ENCODE measurements at regions not wholly inside any gene's neighbourhood (a gene's known extent, or its start where the extent isn't known, plus 50 kb on each side); places are given as distances from the start of the nearest gene placed in this dataset.
"Not testable (repeated sequence)": the region's sequence is repeated elsewhere in the genome, so short reads cannot be mapped to it uniquely, and the experiment has no call there.

DNA sequence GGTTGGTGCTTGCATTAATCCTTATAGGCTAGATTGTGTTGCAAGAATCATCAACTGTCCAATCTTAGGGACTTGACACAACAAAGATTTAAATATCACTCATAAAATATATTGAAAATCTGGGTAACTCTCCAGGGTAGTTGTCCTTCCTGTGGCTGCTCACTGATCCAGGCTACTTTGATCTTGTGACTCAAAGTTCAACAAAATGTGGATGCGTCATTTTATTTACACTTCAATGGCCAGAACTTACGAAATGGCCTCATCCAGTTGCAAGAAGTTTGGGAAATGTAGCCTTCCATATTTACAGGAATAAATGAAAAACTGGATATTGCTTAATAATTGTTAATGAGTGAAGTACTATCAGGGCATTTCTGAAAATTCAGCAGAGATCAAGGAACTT, 235.5 kb upstream of the ACTBL2 start:
- TF ChIP-seq GATA1 (IDR thresholded peaks at IDR 0.05; ENCODE audit: low read depth, low read length) (no peak), POLR2A (IDR thresholded peaks at IDR 0.05; ENCODE audit: low read length) (no peak)
- DNase-seq: no peak

DNA sequence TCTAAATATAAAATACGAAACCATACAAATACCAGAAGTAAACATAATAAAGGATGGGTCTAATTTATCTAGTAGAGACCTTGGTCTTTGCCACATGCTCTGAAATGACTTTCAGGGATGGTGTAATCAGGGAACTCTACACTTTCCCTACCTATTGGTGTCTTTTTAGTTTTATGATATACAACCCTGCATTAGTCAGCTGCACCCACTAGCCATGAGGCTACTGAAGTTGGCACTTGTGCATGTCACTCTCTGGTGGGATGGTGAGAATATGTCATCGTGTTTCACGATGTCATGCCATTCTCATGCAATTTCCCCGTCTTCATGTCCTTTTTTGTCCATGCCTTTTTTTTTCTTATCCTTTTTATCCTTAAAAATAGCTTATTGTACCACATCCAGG, 234.9 kb upstream of the ACTBL2 start:
- no peak for DNase-seq
- TF ChIP-seq POLR2A (IDR thresholded peaks at IDR 0.05; ENCODE audit: low read length): no peak
- no peak for TF ChIP-seq GATA1 (IDR thresholded peaks at IDR 0.05; ENCODE audit: low read depth, low read length)

DNA sequence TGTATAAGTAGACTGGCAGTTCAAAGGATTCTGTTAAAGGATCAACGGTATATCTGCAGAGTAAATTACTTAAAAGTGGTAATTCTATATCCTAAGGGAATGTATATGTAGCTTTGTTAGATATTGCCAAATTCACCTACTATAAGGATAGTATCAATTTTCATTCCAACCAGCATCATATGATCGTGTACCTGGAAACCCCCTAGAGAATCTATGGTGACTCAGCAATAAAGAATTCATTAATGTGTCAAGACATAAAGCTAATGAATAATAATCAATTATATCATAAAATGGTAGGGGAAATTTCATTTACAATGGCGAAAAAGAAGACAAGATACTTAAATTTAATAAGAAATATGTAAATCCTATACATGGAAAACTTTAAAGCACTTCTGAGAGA, 234.1 kb upstream of the ACTBL2 start:
- no peak for DNase-seq
- TF ChIP-seq GATA1 (IDR thresholded peaks at IDR 0.05; ENCODE audit: low read depth, low read length) (no peak), POLR2A (IDR thresholded peaks at IDR 0.05; ENCODE audit: low read length) (no peak)

DNA sequence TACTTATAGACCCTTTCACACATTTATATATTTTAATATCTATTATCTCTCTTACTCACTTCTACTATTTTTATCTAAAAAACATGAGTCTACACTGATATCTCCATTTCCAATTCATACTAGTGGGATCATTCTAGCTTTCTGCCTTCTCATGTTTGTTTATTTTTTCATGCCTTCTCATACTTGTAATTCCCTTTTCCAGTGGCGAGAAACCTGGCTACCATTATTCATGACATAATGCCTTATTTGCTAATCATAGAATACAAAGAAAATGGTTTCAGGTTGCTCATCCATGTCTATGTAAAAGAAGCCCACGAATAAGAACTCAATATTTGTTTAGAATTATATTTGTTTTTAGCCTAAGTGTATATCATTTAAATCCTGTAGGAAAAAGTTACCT, 232.7 kb upstream of the ACTBL2 start:
- DNase-seq: no peak
- no peak for TF ChIP-seq POLR2A (IDR thresholded peaks at IDR 0.05; ENCODE audit: low read length)
- TF ChIP-seq GATA1 (IDR thresholded peaks at IDR 0.05; ENCODE audit: low read depth, low read length): no peak

DNA sequence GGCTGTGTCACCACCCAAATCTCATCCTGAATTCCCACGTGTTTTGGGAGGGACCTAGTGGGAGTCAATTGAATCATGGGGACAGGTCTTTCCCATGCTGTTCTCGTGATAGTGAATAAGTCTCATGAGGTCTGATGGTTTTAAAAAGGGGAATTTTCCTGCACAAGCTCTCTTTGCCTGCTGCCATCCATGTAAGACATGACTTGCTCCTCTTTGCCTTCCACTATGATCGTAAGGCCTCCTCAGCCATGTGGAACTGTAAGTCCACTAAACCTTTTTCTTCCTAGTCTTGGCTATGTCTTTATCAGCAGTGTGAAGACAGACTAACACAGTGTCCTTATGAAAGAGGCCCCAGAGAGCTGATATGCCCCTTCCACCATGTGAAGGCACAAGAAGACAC, 230.9 kb upstream of the ACTBL2 start:
- DNase-seq: not testable (repeated sequence)

DNA sequence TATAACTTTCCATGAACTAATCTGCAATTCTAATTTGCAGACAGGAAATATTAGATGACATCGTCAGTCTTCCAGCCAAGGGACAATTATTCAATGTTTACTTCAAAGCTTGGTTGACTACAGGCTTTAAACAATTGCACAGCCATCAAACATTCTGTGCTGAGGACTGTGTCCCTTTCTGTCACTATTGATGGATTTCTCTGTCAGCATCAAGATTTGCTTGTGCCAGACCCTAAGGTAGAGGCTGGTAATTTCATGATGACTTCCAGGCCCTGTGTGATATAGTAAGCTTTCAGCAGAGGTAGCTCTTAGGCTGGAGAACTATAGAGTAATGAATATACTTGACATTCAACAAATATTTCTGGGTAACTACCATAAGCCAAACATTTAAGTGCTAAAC, 229.3 kb upstream of the ACTBL2 start:
- DNase-seq: no peak
- TF ChIP-seq GATA1 (IDR thresholded peaks at IDR 0.05; ENCODE audit: low read depth, low read length) (no peak), POLR2A (IDR thresholded peaks at IDR 0.05; ENCODE audit: low read length) (no peak)

DNA sequence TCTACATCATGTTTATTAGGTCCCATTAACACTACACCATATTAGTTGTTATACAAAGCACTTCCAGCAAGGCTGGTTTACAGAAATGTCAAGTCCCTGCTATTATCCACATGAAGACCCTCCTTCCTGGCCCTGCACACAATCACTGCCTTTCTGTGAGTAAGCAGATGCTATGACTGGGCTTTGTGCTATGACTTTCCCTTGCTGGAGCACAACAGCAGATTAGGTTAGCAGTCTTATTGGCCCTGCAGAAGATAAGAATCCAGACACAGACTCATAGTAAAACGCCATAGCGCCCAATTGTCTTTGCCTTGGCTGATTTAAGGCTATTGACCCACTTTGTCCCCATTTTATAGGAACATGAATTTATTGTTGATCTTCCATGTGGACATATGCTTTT, 228.9 kb upstream of the ACTBL2 start:
- TF ChIP-seq GATA1 (IDR thresholded peaks at IDR 0.05; ENCODE audit: low read depth, low read length) (no peak), POLR2A (IDR thresholded peaks at IDR 0.05; ENCODE audit: low read length) (no peak)

DNA sequence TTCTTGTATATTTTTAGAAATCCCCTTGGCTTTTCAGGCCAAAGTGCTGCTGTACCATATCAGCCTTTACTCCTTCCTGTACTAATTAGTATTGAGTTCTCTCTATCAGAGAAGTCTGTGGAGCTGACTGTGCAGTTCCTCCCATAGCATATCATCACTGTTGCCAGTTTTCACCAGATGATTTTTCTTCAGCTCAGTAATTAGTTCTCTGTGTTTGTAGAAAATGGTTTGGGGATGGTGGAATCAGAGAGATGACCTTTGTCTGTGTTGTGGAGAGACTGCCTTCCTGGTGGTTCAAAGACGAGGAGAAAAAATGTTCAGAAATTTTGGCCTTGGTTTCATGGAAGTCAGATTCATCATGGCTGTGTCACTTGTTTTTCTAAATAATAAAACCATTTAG, 227.5 kb upstream of the ACTBL2 start:
- no peak for DNase-seq
- TF ChIP-seq GATA1 (IDR thresholded peaks at IDR 0.05; ENCODE audit: low read depth, low read length) (no peak), POLR2A (IDR thresholded peaks at IDR 0.05; ENCODE audit: low read length) (no peak)

More for the DNA sequence above, 228.9 kb upstream of the ACTBL2 start:
- DNase-seq: no peak

DNA sequence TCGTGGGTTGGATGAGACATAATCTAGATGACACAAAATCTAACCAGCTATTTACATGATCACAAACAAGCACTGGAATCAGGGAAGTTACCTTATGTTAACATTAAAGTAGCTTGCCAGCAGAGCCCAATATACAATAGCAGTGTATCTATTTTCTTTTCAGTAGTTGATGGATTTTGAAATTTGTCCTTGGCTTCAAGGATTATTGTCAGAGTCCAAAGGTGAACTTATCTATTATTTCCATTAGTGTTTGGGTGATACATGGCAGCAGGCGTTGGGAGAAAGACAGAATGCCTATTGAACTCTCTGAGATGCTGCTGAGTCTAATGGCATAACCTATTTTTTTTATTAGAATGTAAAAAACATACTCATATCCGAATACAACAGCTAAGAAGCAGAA, 223.2 kb upstream of the ACTBL2 start:
- no peak for DNase-seq
- no peak for TF ChIP-seq GATA1 (IDR thresholded peaks at IDR 0.05; ENCODE audit: low read depth, low read length)
- TF ChIP-seq POLR2A (IDR thresholded peaks at IDR 0.05; ENCODE audit: low read length): no peak

DNA sequence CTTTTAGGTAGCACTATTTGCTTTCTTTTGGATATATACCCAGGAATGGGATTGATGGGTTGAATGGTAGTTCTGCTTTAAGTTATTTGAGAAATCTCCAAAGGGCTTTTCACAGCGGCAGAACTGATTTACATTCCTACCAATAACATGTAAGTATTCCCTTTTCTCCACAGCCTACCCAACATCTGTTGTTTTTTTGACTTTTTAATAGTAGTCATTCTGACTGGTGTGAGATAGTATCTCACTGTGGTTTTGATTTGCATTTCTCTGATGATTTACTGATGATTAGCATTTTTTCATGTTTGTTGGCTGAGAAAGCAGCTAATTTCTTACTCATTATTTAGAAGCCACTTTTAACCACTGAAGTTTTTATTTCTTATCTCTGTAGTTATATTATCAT, 221.1 kb upstream of the ACTBL2 start:
- no peak for TF ChIP-seq POLR2A (IDR thresholded peaks at IDR 0.05; ENCODE audit: low read length)
- TF ChIP-seq GATA1 (IDR thresholded peaks at IDR 0.05; ENCODE audit: low read depth, low read length): no peak
- DNase-seq: no peak

DNA sequence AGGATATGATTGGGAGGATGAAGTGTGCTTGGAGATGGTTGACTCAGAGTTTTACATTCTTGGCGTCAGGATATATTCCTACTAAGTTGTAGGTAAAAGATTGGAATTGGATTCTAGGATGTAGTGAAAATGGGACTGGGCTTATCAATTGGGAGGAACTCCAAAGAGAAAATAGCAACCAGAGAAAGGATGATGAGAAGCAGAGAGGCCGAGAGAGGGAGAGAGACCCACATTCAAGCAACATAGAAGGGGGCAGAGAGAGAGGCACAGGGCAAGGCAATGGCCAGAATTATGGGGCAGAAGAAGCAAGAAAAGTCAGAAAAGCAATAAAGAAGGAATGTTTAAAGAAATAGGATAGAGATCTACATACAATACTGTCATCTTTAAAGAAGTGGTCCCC, 217.9 kb upstream of the ACTBL2 start:
- TF ChIP-seq POLR2A (IDR thresholded peaks at IDR 0.05; ENCODE audit: low read length) (no peak), GATA1 (IDR thresholded peaks at IDR 0.05; ENCODE audit: low read depth, low read length) (no peak)

DNA sequence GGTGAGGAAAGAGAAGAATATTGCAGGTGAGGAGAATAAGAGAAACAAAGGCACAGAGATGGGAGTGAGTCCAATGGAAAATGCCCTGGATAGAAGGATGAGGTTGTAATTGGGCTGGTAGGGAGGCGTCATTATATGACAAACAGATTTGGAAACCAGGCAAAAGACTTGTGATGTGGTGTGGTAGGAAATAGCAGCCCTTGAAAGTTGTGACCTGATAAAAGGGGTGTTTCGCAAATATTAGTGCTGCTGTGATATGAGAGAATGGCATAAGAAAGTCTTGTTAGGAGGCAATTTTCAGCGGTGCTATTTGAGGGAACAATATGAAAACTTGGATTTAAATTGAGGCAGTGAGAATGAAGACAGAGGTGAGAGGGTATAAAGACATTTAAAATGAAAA, 217.5 kb upstream of the ACTBL2 start:
- no peak for DNase-seq
- no peak for TF ChIP-seq GATA1 (IDR thresholded peaks at IDR 0.05; ENCODE audit: low read depth, low read length)
- TF ChIP-seq POLR2A (IDR thresholded peaks at IDR 0.05; ENCODE audit: low read length): no peak

More for the DNA sequence above, 217.9 kb upstream of the ACTBL2 start:
- no peak for DNase-seq

DNA sequence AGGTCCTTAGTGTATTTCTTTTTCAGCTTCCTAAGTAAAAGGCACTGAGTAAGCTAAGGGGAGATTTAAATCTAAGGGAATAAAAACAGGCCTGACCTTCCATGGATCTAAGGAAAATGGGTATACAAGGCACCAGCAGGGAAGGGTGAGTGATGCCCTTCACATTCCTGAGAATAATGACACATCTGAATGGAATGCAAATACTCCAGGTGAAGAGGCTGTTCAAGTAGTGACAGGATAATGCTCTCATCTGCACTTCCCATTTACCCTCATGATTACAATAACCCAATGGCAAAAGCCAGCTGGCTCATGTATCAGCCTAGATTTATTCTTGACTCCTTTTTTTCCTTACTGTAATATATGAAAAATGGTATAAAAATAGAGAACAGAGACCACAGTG, 216.2 kb upstream of the ACTBL2 start:
- TF ChIP-seq POLR2A (IDR thresholded peaks at IDR 0.05; ENCODE audit: low read length): no peak
- no peak for TF ChIP-seq GATA1 (IDR thresholded peaks at IDR 0.05; ENCODE audit: low read depth, low read length)
- no peak for DNase-seq

DNA sequence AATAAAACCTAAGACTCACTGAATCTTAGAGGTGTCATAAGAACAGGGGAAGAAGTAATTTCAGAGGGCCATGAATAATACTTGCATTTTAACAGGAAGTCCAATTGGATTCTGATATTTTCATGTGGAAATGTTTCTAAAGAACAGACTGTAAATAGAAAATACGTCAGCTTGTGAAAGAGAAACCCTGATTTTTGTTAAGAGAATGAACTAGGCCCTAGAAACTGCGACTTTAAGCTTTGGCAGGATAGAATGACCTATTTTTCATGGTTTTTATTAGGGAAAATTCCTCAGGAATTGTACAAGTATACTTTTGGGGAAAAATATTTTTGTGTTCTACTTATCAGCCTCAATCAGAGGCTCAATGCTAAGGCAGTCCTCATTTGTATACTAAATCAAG, 215.5 kb upstream of the ACTBL2 start:
- TF ChIP-seq POLR2A (IDR thresholded peaks at IDR 0.05; ENCODE audit: low read length): no peak
- TF ChIP-seq GATA1 (IDR thresholded peaks at IDR 0.05; ENCODE audit: low read depth, low read length): no peak
- DNase-seq: no peak

DNA sequence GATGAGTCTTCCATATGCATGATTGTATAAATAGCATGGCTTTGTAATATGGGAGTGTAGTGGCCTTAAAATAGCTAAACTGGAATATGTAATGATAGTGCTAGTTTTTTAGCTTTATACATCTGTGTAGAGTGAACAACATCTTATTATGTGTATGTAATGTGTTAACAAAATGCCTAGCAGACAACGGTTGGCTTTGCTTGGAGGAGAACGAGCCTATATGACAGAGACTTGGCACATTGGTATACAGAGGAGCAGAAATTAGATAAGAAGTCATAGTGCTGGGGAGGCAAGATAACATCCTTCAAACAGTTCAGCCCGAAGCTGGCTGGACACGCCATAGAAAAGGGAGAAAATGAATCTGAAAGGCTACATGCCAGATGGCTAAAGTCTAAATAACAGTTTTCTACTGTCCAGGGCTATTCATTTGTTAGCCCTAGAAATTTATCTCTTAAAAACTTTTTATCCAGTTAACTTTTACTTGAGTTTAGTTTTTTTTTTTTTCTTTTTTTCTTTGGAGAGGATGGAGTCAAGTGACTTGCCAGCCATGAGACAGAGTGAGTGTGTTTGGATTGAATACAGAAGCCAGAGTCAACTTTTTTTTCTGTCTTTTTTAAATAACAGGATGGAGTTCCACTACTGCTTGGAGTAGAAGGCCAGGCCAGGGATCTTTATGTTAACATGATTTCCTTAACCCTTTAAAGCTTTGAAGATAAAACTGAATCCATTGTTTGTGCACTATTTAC, 214.4 kb upstream of the ACTBL2 start:
- DNase-seq: peak; percentile 37 to 62
- no peak for TF ChIP-seq GATA1 (IDR thresholded peaks at IDR 0.05; ENCODE audit: low read depth, low read length)
- TF ChIP-seq POLR2A (IDR thresholded peaks at IDR 0.05; ENCODE audit: low read length): no peak

DNA sequence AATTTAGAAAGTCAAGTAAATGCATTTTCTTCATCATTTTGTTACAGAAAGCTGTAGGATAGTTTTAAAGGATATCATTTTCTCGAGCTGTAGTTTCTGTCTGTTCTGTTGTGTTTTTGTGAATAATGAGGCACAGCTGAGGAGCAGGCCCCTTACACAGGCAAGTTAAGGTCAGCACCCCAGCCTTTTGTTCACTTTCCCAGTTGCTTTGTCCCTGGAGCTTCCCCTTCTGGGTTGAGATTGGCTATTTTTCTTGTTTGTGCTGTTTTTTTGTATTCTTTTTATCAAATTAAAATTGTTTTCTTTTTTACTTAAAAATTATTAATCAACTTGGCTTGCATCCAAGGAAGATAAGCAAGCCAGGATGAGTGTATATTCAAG, 213.8 kb upstream of the ACTBL2 start:
- no peak for DNase-seq
- no peak for TF ChIP-seq POLR2A (IDR thresholded peaks at IDR 0.05; ENCODE audit: low read length)
- no peak for TF ChIP-seq GATA1 (IDR thresholded peaks at IDR 0.05; ENCODE audit: low read depth, low read length)
